Type B pancreatic cell (in vitro differentiated cells): ENCODE measurements at regions not wholly inside any gene's neighbourhood (a gene's known extent, or its start where the extent isn't known, plus 50 kb on each side); places are given as distances from the start of the nearest gene placed in this dataset.

ENCODE experiments used
- DNase-seq: peaks from one replicate; pipeline ENCODE4 v3.0.0; 2021; ENCODE audit warnings: mixed read lengths; ENCODE audit not compliant: unreplicated experiment; ENCODE audit errors: extremely low spot score
- H3K27ac Mint-ChIP-seq: 2 replicates; pipeline ENCODE4 v1.8.0; 2021; ENCODE audit warnings: mild to moderate bottlenecking, mixed read lengths
- H3K27me3 Mint-ChIP-seq: 2 replicates; pipeline ENCODE4 v1.8.0; 2021; ENCODE audit warnings: mixed read lengths
- H3K36me3 Mint-ChIP-seq: 2 replicates; pipeline ENCODE4 v1.8.0; 2021; ENCODE audit warnings: mixed read lengths
- H3K4me1 Mint-ChIP-seq: one replicate; pipeline ENCODE4 v1.8.0; 2021; ENCODE audit warnings: mixed read lengths; ENCODE audit not compliant: unreplicated experiment
- H3K4me3 Mint-ChIP-seq: 2 replicates; pipeline ENCODE4 v1.8.0; 2021; ENCODE audit warnings: mild to moderate bottlenecking, mixed read lengths
- H3K9me3 Mint-ChIP-seq: 2 replicates; pipeline ENCODE4 v1.8.0; 2021; ENCODE audit warnings: mixed read lengths
- TF ChIP-seq, protein P1 (sequence below): fragments of 200-600 bp; sonication (generic); conservative IDR thresholded peaks from 2 replicates; pipeline ENCODE4 v1.5.0; 2021; ENCODE audit warnings: antibody characterized with exemption, mild to moderate bottlenecking

- DNase-seq: no peak
- Mint-ChIP-seq H3K36me3 (no peaks in the 10 kb centered on the region), H3K27me3 (peaks cover 3% of the 10 kb centered on the region), H3K9me3 (peaks cover 8% of the 10 kb centered on the region), H3K27ac (no peak overlapping the region), H3K4me3 (no peak overlapping the region), H3K4me1 (peaks cover 5% of the 10 kb centered on the region)
- TF ChIP-seq, protein P1, sequence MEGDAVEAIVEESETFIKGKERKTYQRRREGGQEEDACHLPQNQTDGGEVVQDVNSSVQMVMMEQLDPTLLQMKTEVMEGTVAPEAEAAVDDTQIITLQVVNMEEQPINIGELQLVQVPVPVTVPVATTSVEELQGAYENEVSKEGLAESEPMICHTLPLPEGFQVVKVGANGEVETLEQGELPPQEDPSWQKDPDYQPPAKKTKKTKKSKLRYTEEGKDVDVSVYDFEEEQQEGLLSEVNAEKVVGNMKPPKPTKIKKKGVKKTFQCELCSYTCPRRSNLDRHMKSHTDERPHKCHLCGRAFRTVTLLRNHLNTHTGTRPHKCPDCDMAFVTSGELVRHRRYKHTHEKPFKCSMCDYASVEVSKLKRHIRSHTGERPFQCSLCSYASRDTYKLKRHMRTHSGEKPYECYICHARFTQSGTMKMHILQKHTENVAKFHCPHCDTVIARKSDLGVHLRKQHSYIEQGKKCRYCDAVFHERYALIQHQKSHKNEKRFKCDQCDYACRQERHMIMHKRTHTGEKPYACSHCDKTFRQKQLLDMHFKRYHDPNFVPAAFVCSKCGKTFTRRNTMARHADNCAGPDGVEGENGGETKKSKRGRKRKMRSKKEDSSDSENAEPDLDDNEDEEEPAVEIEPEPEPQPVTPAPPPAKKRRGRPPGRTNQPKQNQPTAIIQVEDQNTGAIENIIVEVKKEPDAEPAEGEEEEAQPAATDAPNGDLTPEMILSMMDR: no peak
Observed at GRCh38 chr14:62244221-62244620, 482.0 kb downstream of the SNAPC1 start.

DNA sequence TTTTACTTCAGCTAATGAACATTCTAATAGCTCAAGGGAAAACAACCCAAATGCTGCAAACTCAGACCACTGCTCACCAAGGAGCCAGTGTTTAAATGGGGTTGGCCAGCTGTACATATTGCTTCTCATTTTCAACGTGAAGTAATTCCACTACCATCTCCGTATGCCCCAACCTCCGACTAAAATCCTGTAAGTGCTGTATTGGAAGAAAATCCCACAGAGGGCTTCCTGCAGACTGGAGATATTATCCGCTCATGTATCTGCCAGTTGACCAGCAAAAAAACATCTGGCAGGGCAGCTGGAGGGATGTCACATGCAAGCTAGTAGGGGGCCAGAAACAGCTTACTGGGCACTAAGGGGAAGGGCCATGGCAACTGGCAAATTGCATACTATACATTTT is 485.0 kb downstream of the SNAPC1 start:
- Mint-ChIP-seq H3K27me3 (peaks cover 3% of the 10 kb centered on the region), H3K9me3 (peaks cover 8% of the 10 kb centered on the region), H3K4me1 (peaks cover 10% of the 10 kb centered on the region), H3K4me3 (no peak overlapping the region), H3K36me3 (no peaks in the 10 kb centered on the region), H3K27ac (no peak overlapping the region)
- no peak for DNase-seq
- TF ChIP-seq, protein P1: no peak

- no peak overlapping the region for H3K27ac Mint-ChIP-seq
- peaks cover 10% of the 10 kb centered on the region for H3K4me1 Mint-ChIP-seq
- H3K9me3 Mint-ChIP-seq: no peaks in the 10 kb centered on the region
- H3K36me3 Mint-ChIP-seq: no peaks in the 10 kb centered on the region
- no peak for DNase-seq
- H3K27me3 Mint-ChIP-seq: peaks cover 4% of the 10 kb centered on the region
- TF ChIP-seq, protein P1: no peak
- H3K4me3 Mint-ChIP-seq: no peak overlapping the region
Observed at GRCh38 chr14:62251237-62251636, 489.0 kb downstream of the SNAPC1 start.

GRCh38 chr14:62253171-62253570 is 491.0 kb downstream of the SNAPC1 start:
- no peak overlapping the region for H3K27ac Mint-ChIP-seq
- no peaks in the 10 kb centered on the region for H3K36me3 Mint-ChIP-seq
- peaks cover 4% of the 10 kb centered on the region for H3K27me3 Mint-ChIP-seq
- DNase-seq: no peak
- peaks cover 5% of the 10 kb centered on the region for H3K4me1 Mint-ChIP-seq
- no peaks in the 10 kb centered on the region for H3K9me3 Mint-ChIP-seq
- H3K4me3 Mint-ChIP-seq: no peak overlapping the region
- TF ChIP-seq, protein P1: no peak

GRCh38 chr14:62253911-62254310 is 491.7 kb downstream of the SNAPC1 start:
- no peak for DNase-seq
- H3K9me3 Mint-ChIP-seq: no peaks in the 10 kb centered on the region
- H3K4me1 Mint-ChIP-seq: peaks cover 5% of the 10 kb centered on the region
- H3K27me3 Mint-ChIP-seq: peaks cover 4% of the 10 kb centered on the region
- H3K36me3 Mint-ChIP-seq: no peaks in the 10 kb centered on the region
- TF ChIP-seq, protein P1: no peak
- H3K4me3 Mint-ChIP-seq: no peak overlapping the region
- no peak overlapping the region for H3K27ac Mint-ChIP-seq

- no peaks in the 10 kb centered on the region for H3K4me1 Mint-ChIP-seq
- no peak overlapping the region for H3K27ac Mint-ChIP-seq
- H3K27me3 Mint-ChIP-seq: peaks cover 11% of the 10 kb centered on the region
- TF ChIP-seq, protein P1: no peak
- H3K9me3 Mint-ChIP-seq: no peaks in the 10 kb centered on the region
- no peak for DNase-seq
- H3K36me3 Mint-ChIP-seq: no peaks in the 10 kb centered on the region
- H3K4me3 Mint-ChIP-seq: no peak overlapping the region
Observed at GRCh38 chr14:62269204-62269603, 507.0 kb downstream of the SNAPC1 start.
